ENCODE measurements at regions not wholly inside any gene's neighbourhood (a gene's known extent, or its start where the extent isn't known, plus 50 kb on each side); places are given as distances from the start of the nearest gene placed in this dataset.

DNA sequence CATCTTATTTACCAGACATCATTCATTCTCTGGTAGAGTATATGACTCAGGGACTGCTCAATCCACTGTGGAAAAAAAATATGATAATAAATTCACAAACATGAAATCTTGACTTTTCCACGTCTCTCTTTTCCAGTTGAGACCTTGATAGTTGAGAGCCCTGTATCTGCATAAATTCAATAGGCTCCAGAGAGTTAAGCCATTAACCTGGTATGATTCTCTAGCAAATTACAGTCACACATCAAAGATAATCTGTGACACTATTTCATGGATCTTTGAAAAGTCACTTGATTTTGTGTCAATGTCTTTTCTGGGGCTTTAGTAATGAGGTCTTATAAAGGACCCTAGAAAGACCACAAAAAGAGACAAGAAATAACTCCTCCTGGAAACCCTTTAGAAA lies 154.2 kb upstream of the FOXG1 start:
- TF ChIP-seq, protein P1, sequence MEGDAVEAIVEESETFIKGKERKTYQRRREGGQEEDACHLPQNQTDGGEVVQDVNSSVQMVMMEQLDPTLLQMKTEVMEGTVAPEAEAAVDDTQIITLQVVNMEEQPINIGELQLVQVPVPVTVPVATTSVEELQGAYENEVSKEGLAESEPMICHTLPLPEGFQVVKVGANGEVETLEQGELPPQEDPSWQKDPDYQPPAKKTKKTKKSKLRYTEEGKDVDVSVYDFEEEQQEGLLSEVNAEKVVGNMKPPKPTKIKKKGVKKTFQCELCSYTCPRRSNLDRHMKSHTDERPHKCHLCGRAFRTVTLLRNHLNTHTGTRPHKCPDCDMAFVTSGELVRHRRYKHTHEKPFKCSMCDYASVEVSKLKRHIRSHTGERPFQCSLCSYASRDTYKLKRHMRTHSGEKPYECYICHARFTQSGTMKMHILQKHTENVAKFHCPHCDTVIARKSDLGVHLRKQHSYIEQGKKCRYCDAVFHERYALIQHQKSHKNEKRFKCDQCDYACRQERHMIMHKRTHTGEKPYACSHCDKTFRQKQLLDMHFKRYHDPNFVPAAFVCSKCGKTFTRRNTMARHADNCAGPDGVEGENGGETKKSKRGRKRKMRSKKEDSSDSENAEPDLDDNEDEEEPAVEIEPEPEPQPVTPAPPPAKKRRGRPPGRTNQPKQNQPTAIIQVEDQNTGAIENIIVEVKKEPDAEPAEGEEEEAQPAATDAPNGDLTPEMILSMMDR (IDR thresholded peaks at IDR 0.05): no peak
- TF ChIP-seq POLR2AphosphoS5 (IDR thresholded peaks at IDR 0.05; ENCODE audit: low read depth, low read length): no peak
